GM18951 (cell line): ENCODE measurements at regions not wholly inside any gene's neighbourhood (a gene's known extent, or its start where the extent isn't known, plus 50 kb on each side); places are given as distances from the start of the nearest gene placed in this dataset.

Source experiments
- POLR2A ChIP-seq: IDR thresholded peaks from 4 replicates; pipeline ENCODE4 v1.6.1; 2011; ENCODE audit warnings: mild to moderate bottlenecking; ENCODE audit not compliant: insufficient read length, insufficient read depth; ENCODE audit errors: extremely low read depth
- in situ Hi-C: fragments of 300-500 bp; cut with MboI; formaldehyde crosslinking; loops from one replicate; pipeline ENCODE4 v1.12.0; 2022; ENCODE audit warnings: low sequenced_read_pairs, mixed read lengths, inconsistent platforms; ENCODE audit not compliant: unreplicated experiment

DNA sequence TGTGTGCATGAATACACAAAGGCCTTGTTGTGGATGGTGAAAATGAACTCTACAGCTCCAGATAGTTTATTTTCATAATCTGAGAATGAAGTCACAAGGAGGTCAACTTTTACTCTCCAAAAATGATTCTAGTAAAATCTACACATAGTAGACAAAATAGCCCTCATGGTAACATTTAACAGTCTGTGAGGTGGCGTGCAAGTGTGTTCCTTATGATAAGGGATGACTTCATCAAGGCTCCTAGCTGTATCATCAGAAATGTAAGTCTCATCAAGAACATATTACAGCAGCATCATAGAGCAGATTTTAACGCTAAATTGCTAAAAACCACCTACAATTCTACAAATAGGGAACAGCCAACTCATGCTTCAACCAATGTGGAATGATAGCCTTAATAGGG, 72.3 kb upstream of the RIOK3 start:
- in situ Hi-C loops: no loop called here
- TF ChIP-seq POLR2A: no peak

DNA sequence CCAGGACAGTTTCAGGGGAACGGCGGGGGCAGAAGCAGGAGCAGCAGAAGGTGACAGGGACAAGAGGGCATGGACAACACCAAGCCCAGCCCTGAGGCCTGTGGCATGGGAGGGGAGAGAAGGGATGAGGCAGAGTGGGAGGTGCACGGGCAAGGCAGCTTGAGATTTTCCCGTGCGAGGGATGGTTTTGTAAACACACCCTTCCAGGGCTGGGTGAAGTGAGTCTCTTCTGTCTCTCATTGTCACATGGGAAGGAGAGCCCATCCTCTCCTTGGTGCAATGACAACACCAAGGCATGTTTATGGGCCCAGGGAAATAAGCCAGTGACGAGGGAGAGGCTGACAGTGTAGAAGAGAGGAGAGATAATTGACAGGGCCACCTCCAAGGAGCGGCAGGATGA, 69.6 kb upstream of the RIOK3 start:
- no peak for TF ChIP-seq POLR2A
- in situ Hi-C loops: no loop called here

DNA sequence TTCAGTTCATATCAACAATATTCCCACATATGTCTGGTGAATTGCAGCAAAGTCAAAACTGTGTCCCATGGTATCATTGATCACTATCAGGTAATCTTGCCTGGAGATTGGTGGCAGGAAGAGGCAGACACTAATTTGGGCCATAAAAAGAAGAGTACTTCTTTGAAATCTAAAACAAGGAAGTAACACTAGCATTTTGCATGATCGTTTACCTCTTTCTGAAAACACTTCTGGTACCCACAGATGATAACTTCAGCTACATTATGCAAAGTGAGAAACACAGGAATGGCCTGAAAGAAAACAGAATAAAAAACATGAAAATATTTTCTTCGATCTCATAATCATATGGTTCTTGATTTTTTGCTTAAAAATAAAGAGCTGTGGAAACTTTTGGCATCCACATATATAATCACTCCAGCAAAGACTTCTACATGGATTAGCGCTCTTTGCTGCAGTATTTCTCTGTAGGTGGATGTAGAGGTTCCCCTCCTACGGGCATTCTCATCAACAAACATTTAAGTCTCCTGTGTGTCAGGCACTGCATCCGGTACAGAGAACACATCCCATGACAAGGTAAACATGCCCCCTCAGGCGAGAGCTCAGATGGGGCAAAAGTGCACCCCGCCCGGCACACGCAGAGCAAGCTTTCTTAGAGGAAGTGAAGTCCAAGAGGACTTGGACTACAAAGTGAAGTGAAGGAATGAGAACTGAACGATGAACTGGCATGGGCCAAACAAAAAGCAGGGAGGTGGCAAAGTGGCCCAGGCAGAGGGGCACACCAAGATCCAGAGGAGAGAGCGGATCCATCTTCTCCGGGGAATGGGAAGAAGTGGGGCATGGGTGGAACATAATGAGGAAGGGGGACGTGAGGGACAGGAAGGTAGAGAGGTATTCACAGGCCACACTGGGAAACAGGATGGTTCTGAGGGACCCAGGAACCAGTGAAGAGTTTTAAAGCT, 68.0 kb upstream of the RIOK3 start:
- no peak for TF ChIP-seq POLR2A
- in situ Hi-C loops: no loop called here

DNA sequence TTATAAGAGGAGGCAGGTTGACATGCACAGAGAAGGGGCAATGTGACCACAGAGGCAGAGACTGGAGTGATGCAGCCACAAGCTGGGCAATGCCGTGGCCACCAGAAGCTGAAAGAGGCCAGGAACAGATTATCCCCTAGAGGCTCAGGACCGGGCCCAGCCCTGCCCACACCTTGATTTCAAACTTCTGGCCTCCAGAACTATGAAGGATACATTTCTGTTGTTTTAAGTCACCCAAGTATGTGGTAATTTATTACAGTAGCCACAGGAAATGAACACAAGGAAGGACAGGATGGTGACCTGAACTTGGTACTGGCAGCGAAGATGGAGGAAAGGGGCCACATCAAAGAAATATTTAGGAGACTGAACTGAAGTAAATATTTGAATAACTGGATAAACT, 66.8 kb upstream of the RIOK3 start:
- in situ Hi-C loops: no loop called here
- TF ChIP-seq POLR2A: no peak

- TF ChIP-seq POLR2A: no peak
- in situ Hi-C loops: no loop called here
These were observed 65.8 kb upstream of the RIOK3 start for GRCh38 chr18:23387265-23387664.

GRCh38 chr18:23388357-23388756, 64.7 kb upstream of the RIOK3 start:
- TF ChIP-seq POLR2A: no peak
- in situ Hi-C loops: no loop called here

- TF ChIP-seq POLR2A: no peak
- in situ Hi-C loops: no loop called here
These were observed 61.9 kb upstream of the RIOK3 start for GRCh38 chr18:23391156-23391555.

DNA sequence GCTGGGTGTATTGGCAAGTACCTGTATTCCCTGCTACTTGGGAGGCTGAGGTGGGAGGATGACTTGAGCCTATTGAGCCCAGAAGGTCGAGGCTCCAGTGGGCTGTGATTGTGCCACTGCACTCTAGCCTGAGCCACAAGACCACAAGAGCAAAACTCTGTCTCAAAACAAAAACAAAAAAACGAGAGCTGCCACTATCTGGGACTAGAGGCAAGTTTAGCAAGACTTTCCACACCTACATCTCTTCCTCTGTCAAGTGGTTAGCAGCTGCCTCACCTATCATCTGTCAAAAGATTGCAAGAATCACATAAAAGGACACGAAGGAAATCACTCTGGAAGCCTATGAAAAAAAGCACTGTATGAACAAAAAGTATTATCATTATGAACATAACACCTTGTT, 55.2 kb upstream of the RIOK3 start:
- in situ Hi-C loops: no loop called here
- TF ChIP-seq POLR2A: no peak

- TF ChIP-seq POLR2A: no peak
- in situ Hi-C loops: no loop called here
These were observed 54.7 kb upstream of the RIOK3 start for GRCh38 chr18:23398401-23398800.

DNA sequence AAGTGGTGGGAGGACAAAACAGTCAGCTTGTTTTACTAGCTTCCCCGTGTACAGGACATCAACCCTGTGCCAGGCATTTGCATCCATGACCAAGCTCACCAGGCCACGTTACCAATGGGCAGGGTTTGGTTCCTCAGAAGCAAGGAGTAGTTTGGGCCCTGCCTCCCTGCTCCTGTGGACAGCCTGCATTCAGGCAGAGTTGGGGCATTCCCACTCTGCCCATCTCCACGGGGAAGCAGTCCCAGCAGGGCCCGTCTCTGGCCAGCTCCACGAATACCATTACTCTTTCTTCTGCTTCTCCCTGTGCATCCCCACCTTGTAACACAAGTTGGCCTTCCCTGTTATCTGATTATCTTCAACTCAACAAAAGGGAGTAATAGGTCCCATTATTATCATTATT, 54.0 kb upstream of the RIOK3 start:
- TF ChIP-seq POLR2A: no peak
- in situ Hi-C loops: no loop called here

DNA sequence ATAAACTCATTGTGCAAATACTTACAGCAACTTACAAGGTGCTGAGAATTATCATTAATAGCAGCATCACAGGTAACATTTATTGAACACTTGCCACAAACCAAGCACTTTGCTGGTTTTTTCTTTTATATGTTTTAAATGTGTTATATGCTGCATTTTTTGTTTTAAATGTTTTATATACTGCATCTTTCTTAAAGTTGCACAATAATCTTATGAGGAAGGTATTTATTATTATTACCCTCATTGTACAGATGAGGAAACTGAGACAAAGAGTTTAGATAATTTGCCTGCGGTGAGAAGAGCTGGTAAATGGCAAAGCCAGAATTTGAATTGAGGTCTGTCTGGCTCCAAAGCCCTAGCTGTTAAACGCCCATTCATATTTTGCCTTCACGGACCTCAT, 52.2 kb upstream of the RIOK3 start:
- in situ Hi-C loops: no loop called here
- TF ChIP-seq POLR2A: no peak

- TF ChIP-seq POLR2A: no peak
- in situ Hi-C loops: no loop called here
These were observed 51.4 kb upstream of the RIOK3 start for GRCh38 chr18:23401400-23402347.
